ENCODE measurements at regions not wholly inside any gene's neighbourhood (a gene's known extent, or its start where the extent isn't known, plus 50 kb on each side); places are given as distances from the start of the nearest gene placed in this dataset.
"Not testable (repeated sequence)": the region's sequence is repeated elsewhere in the genome, so short reads cannot be mapped to it uniquely, and the experiment has no call there.

- intact Hi-C loops (cut with DNase I); DNase-seq: not testable (repeated sequence)
These were observed 270.6 kb downstream of the UBE2NL start for GRCh38 chrX:144154474-144154873.

DNA sequence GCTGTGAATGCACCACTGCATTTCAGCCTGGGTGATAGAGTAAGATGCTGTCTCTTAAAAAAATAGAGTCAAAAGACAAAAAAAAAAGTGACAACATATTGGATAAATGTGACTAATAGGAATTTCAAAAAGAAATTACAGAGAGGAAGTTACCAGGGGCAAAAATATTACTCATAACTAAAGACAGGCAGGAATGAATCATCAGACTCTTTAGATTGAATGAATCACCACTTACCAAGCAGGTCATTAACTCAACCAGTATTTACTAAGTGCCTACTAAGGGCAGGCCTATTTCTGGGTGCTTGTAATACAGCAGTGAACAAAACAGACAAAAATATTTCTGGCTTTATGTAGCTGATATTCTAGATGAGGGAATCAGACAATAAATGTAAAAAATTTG, 301.3 kb downstream of the UBE2NL start:
- intact Hi-C loops (cut with DNase I), result not testable (repeated sequence)

GRCh38 chrX:144188489-144188888, 304.6 kb downstream of the UBE2NL start:
- DNase-seq; intact Hi-C loops (cut with DNase I): not testable (repeated sequence)

More for the DNA sequence above, 301.3 kb downstream of the UBE2NL start:
- not testable (repeated sequence) for DNase-seq

GRCh38 chrX:144197057-144197456, 313.2 kb downstream of the UBE2NL start:
- DNase-seq; intact Hi-C loops (cut with DNase I): not testable (repeated sequence)

DNA sequence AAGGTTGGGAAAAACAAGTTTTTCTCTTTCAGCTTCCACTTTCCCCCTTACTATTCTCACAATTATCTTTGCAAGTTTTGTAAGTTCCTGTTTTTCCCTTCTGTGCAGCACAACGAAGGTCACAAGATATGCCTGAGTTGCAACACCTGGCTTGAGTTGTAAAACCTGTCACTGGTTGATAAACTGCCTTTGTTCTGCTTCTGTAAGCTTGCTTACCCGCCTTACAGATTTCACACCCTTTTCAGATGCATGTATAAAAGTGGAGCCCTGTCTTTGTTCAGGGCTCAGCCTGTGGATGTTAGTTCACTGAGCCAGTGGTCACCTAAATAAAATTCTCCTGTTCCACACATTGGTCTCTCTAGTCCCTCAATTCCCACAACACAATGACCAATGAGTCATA, 318.9 kb downstream of the UBE2NL start:
- DNase-seq; intact Hi-C loops (cut with DNase I): not testable (repeated sequence)

DNA sequence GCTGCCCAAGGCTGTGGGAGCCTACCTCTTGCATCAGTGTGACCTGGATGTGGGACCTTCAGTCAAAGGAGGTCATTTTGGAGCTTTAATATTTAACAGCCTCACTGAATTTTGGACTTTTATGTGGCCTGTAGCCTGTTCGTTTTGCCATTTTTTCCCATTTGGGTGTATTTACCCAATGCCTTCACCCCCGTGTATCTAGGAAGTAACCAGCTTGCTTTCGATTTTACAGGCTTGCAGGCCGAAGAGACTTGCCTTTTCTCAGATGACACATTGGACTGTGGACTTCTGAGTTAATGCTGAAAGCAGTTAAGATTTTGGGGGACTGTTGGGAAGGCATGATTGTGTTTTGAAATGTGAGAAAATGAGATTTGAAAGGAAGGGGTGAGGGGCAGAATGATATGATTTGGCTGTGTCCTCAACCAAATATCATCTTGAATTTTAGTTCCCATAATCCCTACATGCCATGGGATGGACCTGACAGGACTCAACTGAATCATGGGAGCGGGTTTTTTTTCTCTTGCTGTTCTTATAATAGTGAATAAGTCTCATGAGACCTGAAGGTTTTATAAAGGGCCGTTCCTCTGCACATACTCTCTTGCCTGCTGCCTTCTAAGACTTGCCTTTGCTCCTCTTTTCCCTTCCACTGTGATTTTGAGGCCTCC, 324.6 kb downstream of the UBE2NL start:
- intact Hi-C loops (cut with DNase I), result not testable (repeated sequence)

DNA sequence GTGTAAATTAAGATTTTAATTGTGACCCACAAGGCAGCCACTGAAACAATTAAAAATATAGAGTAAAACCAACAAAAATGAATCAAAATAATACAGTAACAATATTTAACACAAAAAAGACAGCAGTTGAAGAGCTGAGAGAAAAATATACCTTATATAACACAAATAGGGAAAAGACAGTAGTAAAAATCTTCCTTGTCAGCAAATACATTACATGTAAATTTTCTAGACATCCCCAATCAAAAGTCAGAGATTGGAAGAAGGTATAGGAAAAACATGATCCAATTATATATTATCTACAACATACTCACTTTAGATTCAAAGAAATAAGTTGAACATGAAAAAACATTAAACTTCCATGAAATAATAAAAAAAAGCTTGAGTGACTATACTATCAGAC, 330.8 kb downstream of the UBE2NL start:
- DNase-seq, result no peak
- intact Hi-C loops (cut with DNase I), result no loop called here

More for the DNA sequence above, 324.6 kb downstream of the UBE2NL start:
- not testable (repeated sequence) for DNase-seq

GRCh38 chrX:144219035-144219434, 335.2 kb downstream of the UBE2NL start:
- intact Hi-C loops (cut with DNase I), result no loop called here
- no peak for DNase-seq

- DNase-seq; intact Hi-C loops (cut with DNase I): not testable (repeated sequence)
These were observed 347.4 kb downstream of the UBE2NL start for GRCh38 chrX:144231116-144231785.

- intact Hi-C loops (cut with DNase I), result no loop called here
These were observed 369.5 kb downstream of the UBE2NL start for GRCh38 chrX:144253356-144253755.

DNA sequence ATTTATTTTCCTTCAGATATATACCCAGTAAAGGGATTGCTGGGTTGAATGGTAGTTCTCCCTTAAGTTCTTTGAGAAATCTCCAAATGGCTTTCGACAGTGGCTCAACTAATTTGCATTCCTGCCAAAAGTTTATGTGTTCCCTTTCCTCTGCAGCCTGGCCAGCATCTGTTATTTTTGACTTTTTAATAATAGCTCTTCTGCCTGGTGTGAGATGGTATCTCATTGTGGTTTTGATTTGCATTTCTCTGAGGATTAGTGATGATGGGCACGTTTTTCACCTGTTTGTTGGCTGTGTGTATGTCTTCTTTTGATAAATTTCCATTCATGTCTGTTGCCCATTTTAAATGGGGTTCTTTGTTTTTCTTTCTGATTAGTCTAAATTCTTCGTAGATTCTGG, 375.2 kb downstream of the UBE2NL start:
- DNase-seq, result no peak
- intact Hi-C loops (cut with DNase I), result no loop called here

More at GRCh38 chrX:144253356-144253755, 369.5 kb downstream of the UBE2NL start:
- DNase-seq, result no peak

- intact Hi-C loops (cut with DNase I), result no loop called here
- no peak for DNase-seq
These were observed 381.8 kb downstream of the UBE2NL start for GRCh38 chrX:144265641-144266040.

DNA sequence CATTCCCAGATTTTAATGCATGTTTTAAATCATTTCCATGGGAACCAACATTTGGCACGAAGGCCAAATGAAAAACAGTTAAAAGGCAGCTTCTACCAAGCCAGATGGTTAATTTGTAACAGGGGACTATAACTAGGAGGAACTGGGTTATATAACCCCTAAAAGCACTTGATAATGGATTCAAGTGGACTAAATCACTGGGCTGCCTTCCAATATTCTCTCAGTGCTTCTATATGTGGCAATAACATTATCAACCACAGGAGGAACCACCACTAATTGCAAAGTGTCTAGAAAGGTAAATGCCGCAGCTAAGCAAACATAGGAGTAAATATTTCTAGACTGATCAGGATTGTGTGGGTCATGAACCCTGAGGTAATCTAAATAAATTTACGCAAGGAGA, 391.5 kb downstream of the UBE2NL start:
- no peak for DNase-seq
- intact Hi-C loops (cut with DNase I), result no loop called here

GRCh38 chrX:144275843-144276242, 392.0 kb downstream of the UBE2NL start:
- DNase-seq, result no peak
- intact Hi-C loops (cut with DNase I), result no loop called here

DNA sequence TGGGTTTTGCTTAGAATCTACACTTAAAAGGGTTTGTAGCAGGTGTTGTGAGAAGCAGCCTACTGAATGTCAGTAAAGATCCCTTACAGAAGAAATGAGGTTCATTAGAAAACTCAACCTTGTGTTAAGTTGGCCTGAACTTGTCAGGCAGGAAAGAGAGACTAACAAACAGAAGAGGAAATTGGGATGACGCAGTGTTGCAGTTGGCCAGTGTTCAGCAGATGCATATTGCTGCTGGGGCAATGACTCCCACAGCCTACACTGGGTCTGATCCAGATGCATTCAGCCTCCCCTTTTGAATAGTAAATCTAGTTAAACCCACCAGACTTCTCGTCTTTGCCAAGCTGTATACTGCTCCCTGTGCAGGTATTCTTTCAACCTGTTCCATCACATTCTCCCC, 409.4 kb downstream of the UBE2NL start:
- no peak for DNase-seq
- intact Hi-C loops (cut with DNase I), result no loop called here

DNA sequence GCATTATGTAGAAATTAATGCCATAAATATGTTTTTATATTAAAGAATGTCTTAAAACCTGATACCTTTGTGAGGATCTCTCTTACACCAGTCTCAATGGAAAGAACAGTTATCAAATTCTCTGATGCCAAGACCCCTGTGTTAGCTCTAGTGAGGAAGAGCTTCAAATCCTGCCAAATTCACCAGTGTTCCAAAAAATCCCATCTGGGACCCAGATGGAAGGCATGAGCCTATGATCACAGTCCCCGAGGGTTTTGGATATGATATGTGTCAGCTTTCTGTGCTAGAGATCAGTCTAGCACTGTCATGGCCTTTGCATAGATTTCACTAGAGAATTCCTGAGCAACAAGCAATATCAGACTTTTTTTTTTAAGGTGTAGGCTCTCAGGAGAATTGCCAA, 412.1 kb downstream of the UBE2NL start:
- no peak for DNase-seq
- intact Hi-C loops (cut with DNase I), result no loop called here

DNA sequence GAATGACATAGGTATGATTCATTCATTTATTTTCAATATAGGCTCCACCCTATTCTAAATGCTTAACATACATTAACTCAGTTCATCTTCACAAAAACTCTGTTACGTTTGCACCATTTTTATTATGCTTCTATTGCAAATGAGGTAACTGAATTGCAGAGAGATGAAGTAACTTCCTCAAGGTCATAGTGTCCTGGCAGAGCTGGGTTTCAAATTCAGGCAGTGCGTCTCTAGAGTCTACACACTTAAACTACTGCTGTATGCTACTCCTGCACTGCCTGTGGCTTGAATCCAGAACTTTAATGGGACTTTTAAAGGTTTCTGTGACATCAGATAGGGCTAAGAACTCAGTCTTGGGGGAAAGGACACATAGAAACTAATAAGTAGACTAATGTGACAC, 413.4 kb downstream of the UBE2NL start:
- DNase-seq, result no peak
- intact Hi-C loops (cut with DNase I), result no loop called here

GRCh38 chrX:144327495-144327894, 443.6 kb downstream of the UBE2NL start:
- intact Hi-C loops (cut with DNase I), result no loop called here
- no peak for DNase-seq

GRCh38 chrX:144333429-144333828, 449.6 kb downstream of the UBE2NL start:
- intact Hi-C loops (cut with DNase I), result no loop called here
- no peak for DNase-seq

GRCh38 chrX:144334577-144334976, 450.7 kb downstream of the UBE2NL start:
- intact Hi-C loops (cut with DNase I), result no loop called here
- no peak for DNase-seq

DNA sequence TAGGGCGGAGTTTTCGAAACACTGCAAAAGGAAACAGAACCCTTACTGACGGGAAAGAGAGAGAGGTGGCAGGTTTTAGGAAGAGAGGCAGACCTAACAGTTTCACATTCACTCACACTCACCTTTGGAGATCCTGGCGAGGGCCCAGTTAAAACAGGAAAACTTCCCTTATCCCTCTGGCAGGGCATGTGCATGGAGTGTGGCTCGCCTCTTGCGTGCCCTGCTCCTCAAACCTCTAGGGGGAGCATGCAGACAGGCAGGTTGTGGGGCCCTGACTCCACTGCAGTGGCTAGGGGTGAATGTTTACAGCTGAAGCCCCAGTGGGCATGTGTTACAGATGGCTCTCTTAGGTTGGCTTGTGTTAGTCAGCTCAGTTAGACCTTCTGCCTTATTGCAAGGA, 451.5 kb downstream of the UBE2NL start:
- no peak for DNase-seq
- intact Hi-C loops (cut with DNase I), result no loop called here
